MM.1S (cell line): ENCODE measurements at regions not wholly inside any gene's neighbourhood (a gene's known extent, or its start where the extent isn't known, plus 50 kb on each side); places are given as distances from the start of the nearest gene placed in this dataset.

ENCODE experiments used
- CTCF ChIP-seq: fragments of 300-600 bp; sonication (generic); IDR thresholded peaks from 2 replicates; pipeline ENCODE4 v1.5.1; 2016; ENCODE audit warnings: antibody characterized with exemption, low read length, mixed read lengths
- EZH2 ChIP-seq: fragments of 300-600 bp; sonication (generic); optimal IDR thresholded peaks from 2 replicates; pipeline ENCODE3; 2017; ENCODE audit warnings: low read depth, mild to moderate bottlenecking, antibody characterized with exemption, low read length, mixed read lengths
- EZH2phosphoT487 ChIP-seq: fragments of 300-600 bp; sonication (generic); IDR thresholded peaks from 2 replicates; pipeline ENCODE4 v1.6.1; 2018; ENCODE audit warnings: antibody characterized with exemption, low read length

GRCh38 chr17:54626146-54626703 lies 274.4 kb upstream of the TOM1L1 start:
- TF ChIP-seq EZH2phosphoT487, result no peak
- TF ChIP-seq CTCF, result no peak
- no peak for TF ChIP-seq EZH2
